Astrocyte (in vitro differentiated cells and primary cell): ENCODE measurements at regions not wholly inside any gene's neighbourhood (a gene's known extent, or its start where the extent isn't known, plus 50 kb on each side); places are given as distances from the start of the nearest gene placed in this dataset.

ENCODE experiments used
- EZH2 ChIP-seq: IDR thresholded peaks from 2 replicates; pipeline ENCODE4 v1.6.1; 2012; ENCODE audit warnings: mild to moderate bottlenecking, low read length, inconsistent platforms; ENCODE audit not compliant: insufficient read depth
- TF ChIP-seq, protein P1 (sequence below): IDR thresholded peaks from 2 replicates; pipeline ENCODE4 v1.5.1; 2011; ENCODE audit warnings: low read depth, mild to moderate bottlenecking, inconsistent platforms, low read length, moderate library complexity; ENCODE audit not compliant: insufficient read depth

- TF ChIP-seq, protein P1, sequence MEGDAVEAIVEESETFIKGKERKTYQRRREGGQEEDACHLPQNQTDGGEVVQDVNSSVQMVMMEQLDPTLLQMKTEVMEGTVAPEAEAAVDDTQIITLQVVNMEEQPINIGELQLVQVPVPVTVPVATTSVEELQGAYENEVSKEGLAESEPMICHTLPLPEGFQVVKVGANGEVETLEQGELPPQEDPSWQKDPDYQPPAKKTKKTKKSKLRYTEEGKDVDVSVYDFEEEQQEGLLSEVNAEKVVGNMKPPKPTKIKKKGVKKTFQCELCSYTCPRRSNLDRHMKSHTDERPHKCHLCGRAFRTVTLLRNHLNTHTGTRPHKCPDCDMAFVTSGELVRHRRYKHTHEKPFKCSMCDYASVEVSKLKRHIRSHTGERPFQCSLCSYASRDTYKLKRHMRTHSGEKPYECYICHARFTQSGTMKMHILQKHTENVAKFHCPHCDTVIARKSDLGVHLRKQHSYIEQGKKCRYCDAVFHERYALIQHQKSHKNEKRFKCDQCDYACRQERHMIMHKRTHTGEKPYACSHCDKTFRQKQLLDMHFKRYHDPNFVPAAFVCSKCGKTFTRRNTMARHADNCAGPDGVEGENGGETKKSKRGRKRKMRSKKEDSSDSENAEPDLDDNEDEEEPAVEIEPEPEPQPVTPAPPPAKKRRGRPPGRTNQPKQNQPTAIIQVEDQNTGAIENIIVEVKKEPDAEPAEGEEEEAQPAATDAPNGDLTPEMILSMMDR = no peak
- no peak for TF ChIP-seq EZH2
Measured at GRCh38 chr15:97836003-97836402, 124.5 kb upstream of the ARRDC4 start.
